ENCODE measurements at regions not wholly inside any gene's neighbourhood (a gene's known extent, or its start where the extent isn't known, plus 50 kb on each side); places are given as distances from the start of the nearest gene placed in this dataset.

GRCh38 chr3:115251509-115251908 is 104.4 kb upstream of the ZBTB20 start:
- Histone ChIP-seq H3K9me3 (ENCODE audit: control insufficient read depth in 2 of 2, low read length in 2 of 2) (no peaks in the 10 kb centered on the region), H3K27ac (ENCODE audit: low read depth in 2 of 2, low read length in 2 of 2) (no peak overlapping the region), H3K9ac (ENCODE audit: low read depth in 1 of 2, low read length in 2 of 2) (no peak overlapping the region), H3K4me3 (ENCODE audit: low read length in 2 of 2) (no peak overlapping the region), H3K36me3 (ENCODE audit: control insufficient read depth in 2 of 2, insufficient read depth in 2 of 2, low read length in 2 of 2) (no peaks in the 10 kb centered on the region), H3K27me3 (ENCODE audit: control insufficient read depth in 2 of 2, insufficient read depth in 2 of 2, low read length in 2 of 2) (no peaks in the 10 kb centered on the region), H3K4me1 (ENCODE audit: control insufficient read depth in 2 of 2, insufficient read depth in 2 of 2, low read length in 2 of 2) (no peaks in the 10 kb centered on the region)

- Histone ChIP-seq H3K9me3 (ENCODE audit: control insufficient read depth in 2 of 2, low read length in 2 of 2) (no peaks in the 10 kb centered on the region), H3K27me3 (ENCODE audit: control insufficient read depth in 2 of 2, insufficient read depth in 2 of 2, low read length in 2 of 2) (no peaks in the 10 kb centered on the region)
Observed at GRCh38 chr3:115252679-115253078, 105.6 kb upstream of the ZBTB20 start.

GRCh38 chr3:115254492-115255196 is 107.6 kb upstream of the ZBTB20 start:
- no peaks in the 10 kb centered on the region for H3K27me3 ChIP-seq (ENCODE audit: control insufficient read depth in 2 of 2, insufficient read depth in 2 of 2, low read length in 2 of 2)
- H3K9ac ChIP-seq (ENCODE audit: low read depth in 1 of 2, low read length in 2 of 2) = no peak overlapping the region
- no peak overlapping the region for H3K4me3 ChIP-seq (ENCODE audit: low read length in 2 of 2)
- H3K4me1 ChIP-seq (ENCODE audit: control insufficient read depth in 2 of 2, insufficient read depth in 2 of 2, low read length in 2 of 2) = no peaks in the 10 kb centered on the region
- H3K27ac ChIP-seq (ENCODE audit: low read depth in 2 of 2, low read length in 2 of 2) = no peak overlapping the region
- no peaks in the 10 kb centered on the region for H3K9me3 ChIP-seq (ENCODE audit: control insufficient read depth in 2 of 2, low read length in 2 of 2)
- no peaks in the 10 kb centered on the region for H3K36me3 ChIP-seq (ENCODE audit: control insufficient read depth in 2 of 2, insufficient read depth in 2 of 2, low read length in 2 of 2)

More at GRCh38 chr3:115252679-115253078, 105.6 kb upstream of the ZBTB20 start:
- Histone ChIP-seq H3K27ac (ENCODE audit: low read depth in 2 of 2, low read length in 2 of 2) (no peak overlapping the region), H3K4me3 (ENCODE audit: low read length in 2 of 2) (no peak overlapping the region), H3K4me1 (ENCODE audit: control insufficient read depth in 2 of 2, insufficient read depth in 2 of 2, low read length in 2 of 2) (no peaks in the 10 kb centered on the region), H3K9ac (ENCODE audit: low read depth in 1 of 2, low read length in 2 of 2) (no peak overlapping the region), H3K36me3 (ENCODE audit: control insufficient read depth in 2 of 2, insufficient read depth in 2 of 2, low read length in 2 of 2) (no peaks in the 10 kb centered on the region)

DNA sequence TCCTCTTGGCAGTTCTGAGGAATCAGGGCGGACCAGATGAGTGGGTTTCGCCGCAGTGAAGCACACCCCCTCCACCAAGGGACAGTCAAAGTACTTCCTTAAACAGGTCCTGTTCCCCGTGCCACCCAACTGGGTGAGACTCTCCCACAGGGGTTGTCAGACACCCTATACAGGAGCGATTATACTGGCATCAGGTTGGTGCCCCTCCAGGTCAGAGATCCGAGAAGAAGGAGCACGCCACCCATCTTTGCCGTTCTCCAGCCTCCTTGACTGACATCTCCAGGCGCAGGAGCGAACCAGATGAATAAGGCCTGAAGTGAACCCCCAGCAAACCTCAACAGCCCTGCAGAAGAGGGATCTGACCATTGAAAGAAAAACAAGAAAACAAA is 108.1 kb upstream of the ZBTB20 start:
- H3K9me3 ChIP-seq (ENCODE audit: control insufficient read depth in 2 of 2, low read length in 2 of 2) = no peaks in the 10 kb centered on the region
- H3K4me1 ChIP-seq (ENCODE audit: control insufficient read depth in 2 of 2, insufficient read depth in 2 of 2, low read length in 2 of 2) = no peaks in the 10 kb centered on the region
- H3K9ac ChIP-seq (ENCODE audit: low read depth in 1 of 2, low read length in 2 of 2) = no peak overlapping the region
- H3K27ac ChIP-seq (ENCODE audit: low read depth in 2 of 2, low read length in 2 of 2) = no peak overlapping the region
- no peak overlapping the region for H3K4me3 ChIP-seq (ENCODE audit: low read length in 2 of 2)
- no peaks in the 10 kb centered on the region for H3K27me3 ChIP-seq (ENCODE audit: control insufficient read depth in 2 of 2, insufficient read depth in 2 of 2, low read length in 2 of 2)
- no peaks in the 10 kb centered on the region for H3K36me3 ChIP-seq (ENCODE audit: control insufficient read depth in 2 of 2, insufficient read depth in 2 of 2, low read length in 2 of 2)

DNA sequence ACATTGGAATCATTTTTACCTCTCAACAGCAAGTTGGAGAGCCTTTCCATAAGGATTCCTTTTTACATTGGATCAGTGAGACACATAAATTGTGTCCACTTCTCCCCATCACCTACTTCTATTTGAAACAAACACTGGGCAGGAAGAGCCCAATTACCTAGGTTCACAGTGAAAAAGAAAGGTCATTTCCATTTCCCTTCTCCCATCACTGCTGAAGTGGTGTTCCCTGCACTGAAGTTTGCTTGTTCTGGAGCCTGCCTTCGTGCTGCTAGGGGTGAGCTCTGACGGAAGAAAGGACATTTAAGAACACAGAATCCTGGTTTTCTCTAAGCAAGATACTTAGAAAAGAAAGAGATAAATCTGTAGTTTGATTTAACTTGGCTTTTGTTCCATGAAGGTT is 123.8 kb upstream of the ZBTB20 start:
- Histone ChIP-seq H3K4me3 (ENCODE audit: low read length in 2 of 2) (no peak overlapping the region), H3K36me3 (ENCODE audit: control insufficient read depth in 2 of 2, insufficient read depth in 2 of 2, low read length in 2 of 2) (no peaks in the 10 kb centered on the region), H3K9me3 (ENCODE audit: control insufficient read depth in 2 of 2, low read length in 2 of 2) (no peaks in the 10 kb centered on the region), H3K9ac (ENCODE audit: low read depth in 1 of 2, low read length in 2 of 2) (no peak overlapping the region), H3K4me1 (ENCODE audit: control insufficient read depth in 2 of 2, insufficient read depth in 2 of 2, low read length in 2 of 2) (no peaks in the 10 kb centered on the region), H3K27ac (ENCODE audit: low read depth in 2 of 2, low read length in 2 of 2) (no peak overlapping the region), H3K27me3 (ENCODE audit: control insufficient read depth in 2 of 2, insufficient read depth in 2 of 2, low read length in 2 of 2) (no peaks in the 10 kb centered on the region)

GRCh38 chr3:115272036-115272824 is 125.1 kb upstream of the ZBTB20 start:
- H3K4me3 ChIP-seq (ENCODE audit: low read length in 2 of 2) = no peak overlapping the region
- H3K9ac ChIP-seq (ENCODE audit: low read depth in 1 of 2, low read length in 2 of 2) = no peak overlapping the region
- no peaks in the 10 kb centered on the region for H3K36me3 ChIP-seq (ENCODE audit: control insufficient read depth in 2 of 2, insufficient read depth in 2 of 2, low read length in 2 of 2)
- H3K27ac ChIP-seq (ENCODE audit: low read depth in 2 of 2, low read length in 2 of 2) = no peak overlapping the region
- no peaks in the 10 kb centered on the region for H3K27me3 ChIP-seq (ENCODE audit: control insufficient read depth in 2 of 2, insufficient read depth in 2 of 2, low read length in 2 of 2)
- no peaks in the 10 kb centered on the region for H3K9me3 ChIP-seq (ENCODE audit: control insufficient read depth in 2 of 2, low read length in 2 of 2)
- H3K4me1 ChIP-seq (ENCODE audit: control insufficient read depth in 2 of 2, insufficient read depth in 2 of 2, low read length in 2 of 2) = no peaks in the 10 kb centered on the region

- H3K27ac ChIP-seq (ENCODE audit: low read depth in 2 of 2, low read length in 2 of 2) = no peak overlapping the region
- no peaks in the 10 kb centered on the region for H3K9me3 ChIP-seq (ENCODE audit: control insufficient read depth in 2 of 2, low read length in 2 of 2)
- H3K36me3 ChIP-seq (ENCODE audit: control insufficient read depth in 2 of 2, insufficient read depth in 2 of 2, low read length in 2 of 2) = no peaks in the 10 kb centered on the region
- no peaks in the 10 kb centered on the region for H3K4me1 ChIP-seq (ENCODE audit: control insufficient read depth in 2 of 2, insufficient read depth in 2 of 2, low read length in 2 of 2)
- H3K4me3 ChIP-seq (ENCODE audit: low read length in 2 of 2) = no peak overlapping the region
- no peaks in the 10 kb centered on the region for H3K27me3 ChIP-seq (ENCODE audit: control insufficient read depth in 2 of 2, insufficient read depth in 2 of 2, low read length in 2 of 2)
- H3K9ac ChIP-seq (ENCODE audit: low read depth in 1 of 2, low read length in 2 of 2) = no peak overlapping the region
Observed at GRCh38 chr3:115275896-115276295, 128.8 kb upstream of the ZBTB20 start.

- no peak overlapping the region for H3K27ac ChIP-seq (ENCODE audit: low read depth in 2 of 2, low read length in 2 of 2)
Observed at GRCh38 chr3:115279939-115280338, 132.9 kb upstream of the ZBTB20 start.

GRCh38 chr3:115280506-115280905 is 133.4 kb upstream of the ZBTB20 start:
- no peak overlapping the region for H3K27ac ChIP-seq (ENCODE audit: low read depth in 2 of 2, low read length in 2 of 2)
- H3K4me1 ChIP-seq (ENCODE audit: control insufficient read depth in 2 of 2, insufficient read depth in 2 of 2, low read length in 2 of 2) = no peaks in the 10 kb centered on the region
- H3K9me3 ChIP-seq (ENCODE audit: control insufficient read depth in 2 of 2, low read length in 2 of 2) = no peaks in the 10 kb centered on the region
- H3K36me3 ChIP-seq (ENCODE audit: control insufficient read depth in 2 of 2, insufficient read depth in 2 of 2, low read length in 2 of 2) = no peaks in the 10 kb centered on the region
- no peaks in the 10 kb centered on the region for H3K27me3 ChIP-seq (ENCODE audit: control insufficient read depth in 2 of 2, insufficient read depth in 2 of 2, low read length in 2 of 2)
- H3K9ac ChIP-seq (ENCODE audit: low read depth in 1 of 2, low read length in 2 of 2) = no peak overlapping the region
- no peak overlapping the region for H3K4me3 ChIP-seq (ENCODE audit: low read length in 2 of 2)

More at GRCh38 chr3:115279939-115280338, 132.9 kb upstream of the ZBTB20 start:
- Histone ChIP-seq H3K4me1 (ENCODE audit: control insufficient read depth in 2 of 2, insufficient read depth in 2 of 2, low read length in 2 of 2) (no peaks in the 10 kb centered on the region), H3K27me3 (ENCODE audit: control insufficient read depth in 2 of 2, insufficient read depth in 2 of 2, low read length in 2 of 2) (no peaks in the 10 kb centered on the region), H3K9ac (ENCODE audit: low read depth in 1 of 2, low read length in 2 of 2) (no peak overlapping the region), H3K4me3 (ENCODE audit: low read length in 2 of 2) (no peak overlapping the region), H3K9me3 (ENCODE audit: control insufficient read depth in 2 of 2, low read length in 2 of 2) (no peaks in the 10 kb centered on the region), H3K36me3 (ENCODE audit: control insufficient read depth in 2 of 2, insufficient read depth in 2 of 2, low read length in 2 of 2) (no peaks in the 10 kb centered on the region)
